Endothelial cell (in vitro differentiated cells): ENCODE measurements at regions not wholly inside any gene's neighbourhood (a gene's known extent, or its start where the extent isn't known, plus 50 kb on each side); places are given as distances from the start of the nearest gene placed in this dataset.

Experiments used
- DNase-seq: peaks from one replicate; pipeline ENCODE4 v3.0.0; 2021; ENCODE audit warnings: low spot score
- H3K27ac Mint-ChIP-seq: one replicate; pipeline ENCODE4 v1.8.0; 2021; ENCODE audit warnings: mixed read lengths, inconsistent platforms; ENCODE audit not compliant: unreplicated experiment
- H3K27me3 Mint-ChIP-seq: one replicate; pipeline ENCODE4 v1.8.0; 2021; ENCODE audit warnings: mild to moderate bottlenecking, moderate library complexity, mixed read lengths, inconsistent platforms; ENCODE audit not compliant: unreplicated experiment
- H3K36me3 Mint-ChIP-seq: one replicate; pipeline ENCODE4 v1.8.0; 2021; ENCODE audit warnings: mild to moderate bottlenecking, low read depth, mixed read lengths, inconsistent platforms; ENCODE audit not compliant: unreplicated experiment
- H3K4me1 Mint-ChIP-seq: one replicate; pipeline ENCODE4 v1.8.0; 2021; ENCODE audit warnings: mild to moderate bottlenecking, mixed read lengths, inconsistent platforms; ENCODE audit not compliant: unreplicated experiment
- H3K4me3 Mint-ChIP-seq: one replicate; pipeline ENCODE4 v1.8.0; 2021; ENCODE audit warnings: mild to moderate bottlenecking, mixed read lengths, inconsistent platforms; ENCODE audit not compliant: unreplicated experiment
- H3K9me3 Mint-ChIP-seq: one replicate; pipeline ENCODE4 v1.8.0; 2021; ENCODE audit warnings: mixed read lengths, inconsistent platforms; ENCODE audit not compliant: unreplicated experiment
- TF ChIP-seq, protein P1 (sequence below): fragments of 200-600 bp; sonication (generic); IDR thresholded peaks from one replicate; pipeline ENCODE4 v1.5.0; 2021; ENCODE audit warnings: antibody characterized with exemption; ENCODE audit not compliant: unreplicated experiment

DNA sequence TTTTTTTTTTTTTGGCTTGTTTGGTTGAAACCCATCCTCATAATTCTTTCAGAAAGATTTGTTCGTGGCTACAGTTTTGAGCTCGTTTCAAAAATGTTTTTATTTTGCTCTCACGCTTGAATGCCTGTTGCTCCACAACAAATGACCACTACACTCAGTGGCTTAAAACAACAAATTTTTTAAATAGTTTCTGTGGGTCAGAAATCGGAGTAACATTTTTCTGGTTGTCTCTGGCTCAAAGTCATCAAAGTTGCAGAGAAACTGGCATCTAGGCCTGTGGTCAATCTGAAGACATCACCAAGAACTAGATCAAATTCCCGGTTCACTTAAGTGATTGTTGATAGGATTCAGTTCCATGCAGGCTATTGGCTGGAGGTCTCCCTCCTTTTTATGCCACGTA lies 560.0 kb downstream of the SNAPC1 start:
- no peak overlapping the region for H3K4me3 Mint-ChIP-seq
- no peak overlapping the region for H3K27ac Mint-ChIP-seq
- TF ChIP-seq, protein P1, sequence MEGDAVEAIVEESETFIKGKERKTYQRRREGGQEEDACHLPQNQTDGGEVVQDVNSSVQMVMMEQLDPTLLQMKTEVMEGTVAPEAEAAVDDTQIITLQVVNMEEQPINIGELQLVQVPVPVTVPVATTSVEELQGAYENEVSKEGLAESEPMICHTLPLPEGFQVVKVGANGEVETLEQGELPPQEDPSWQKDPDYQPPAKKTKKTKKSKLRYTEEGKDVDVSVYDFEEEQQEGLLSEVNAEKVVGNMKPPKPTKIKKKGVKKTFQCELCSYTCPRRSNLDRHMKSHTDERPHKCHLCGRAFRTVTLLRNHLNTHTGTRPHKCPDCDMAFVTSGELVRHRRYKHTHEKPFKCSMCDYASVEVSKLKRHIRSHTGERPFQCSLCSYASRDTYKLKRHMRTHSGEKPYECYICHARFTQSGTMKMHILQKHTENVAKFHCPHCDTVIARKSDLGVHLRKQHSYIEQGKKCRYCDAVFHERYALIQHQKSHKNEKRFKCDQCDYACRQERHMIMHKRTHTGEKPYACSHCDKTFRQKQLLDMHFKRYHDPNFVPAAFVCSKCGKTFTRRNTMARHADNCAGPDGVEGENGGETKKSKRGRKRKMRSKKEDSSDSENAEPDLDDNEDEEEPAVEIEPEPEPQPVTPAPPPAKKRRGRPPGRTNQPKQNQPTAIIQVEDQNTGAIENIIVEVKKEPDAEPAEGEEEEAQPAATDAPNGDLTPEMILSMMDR, result no peak
- no peaks in the 10 kb centered on the region for H3K36me3 Mint-ChIP-seq
- H3K9me3 Mint-ChIP-seq, result no peaks in the 10 kb centered on the region
- H3K4me1 Mint-ChIP-seq, result no peaks in the 10 kb centered on the region
- H3K27me3 Mint-ChIP-seq, result no peaks in the 10 kb centered on the region
- DNase-seq, result no peak

DNA sequence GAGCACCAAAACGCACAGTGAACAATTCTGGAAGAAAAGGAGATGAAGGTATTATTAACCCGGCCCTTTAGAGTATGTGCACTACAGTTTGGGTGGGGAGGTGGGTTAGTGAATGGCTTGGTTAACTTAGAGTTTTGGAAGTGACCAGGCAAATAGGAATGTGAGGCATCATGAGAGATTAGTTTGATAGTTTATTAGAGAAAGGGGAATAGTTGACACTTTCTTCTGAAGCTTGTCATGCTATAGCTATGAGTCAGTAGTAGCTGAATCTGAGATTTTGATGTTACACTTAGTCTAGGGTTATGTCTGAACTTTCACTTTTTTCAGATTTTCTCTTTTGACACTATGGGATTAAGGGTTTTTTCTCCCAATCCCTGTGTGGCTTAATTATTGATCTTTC lies 567.2 kb downstream of the SNAPC1 start:
- no peak overlapping the region for H3K27ac Mint-ChIP-seq
- no peak for DNase-seq
- no peaks in the 10 kb centered on the region for H3K27me3 Mint-ChIP-seq
- no peaks in the 10 kb centered on the region for H3K9me3 Mint-ChIP-seq
- H3K4me3 Mint-ChIP-seq, result no peak overlapping the region
- H3K4me1 Mint-ChIP-seq, result no peaks in the 10 kb centered on the region
- TF ChIP-seq, protein P1, result no peak
- H3K36me3 Mint-ChIP-seq, result no peaks in the 10 kb centered on the region

DNA sequence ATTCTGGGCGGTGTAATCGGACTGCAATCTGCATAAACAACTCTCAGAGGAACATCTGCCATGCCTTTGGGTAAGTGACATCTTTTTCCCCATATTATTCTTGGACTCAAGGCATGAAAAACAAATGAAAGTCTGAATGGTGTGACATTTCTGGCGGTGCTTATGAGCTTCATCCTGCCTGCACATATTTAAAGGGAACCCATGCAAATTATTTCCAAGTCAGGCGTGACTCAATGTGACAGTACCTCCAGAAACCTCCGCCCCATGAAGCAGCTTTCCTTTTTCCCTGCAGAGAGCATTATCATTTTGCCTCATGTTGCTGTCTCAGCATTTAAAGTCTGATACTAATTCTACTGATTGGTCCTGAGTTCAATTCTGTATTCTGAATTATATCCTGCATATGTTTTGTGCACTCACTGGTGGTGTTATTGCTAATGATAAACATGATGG lies 585.4 kb downstream of the SNAPC1 start:
- Mint-ChIP-seq H3K4me3 (no peak overlapping the region), H3K4me1 (no peaks in the 10 kb centered on the region), H3K27ac (no peak overlapping the region), H3K27me3 (no peaks in the 10 kb centered on the region), H3K36me3 (no peaks in the 10 kb centered on the region), H3K9me3 (no peaks in the 10 kb centered on the region)
- no peak for DNase-seq
- TF ChIP-seq, protein P1, result no peak

DNA sequence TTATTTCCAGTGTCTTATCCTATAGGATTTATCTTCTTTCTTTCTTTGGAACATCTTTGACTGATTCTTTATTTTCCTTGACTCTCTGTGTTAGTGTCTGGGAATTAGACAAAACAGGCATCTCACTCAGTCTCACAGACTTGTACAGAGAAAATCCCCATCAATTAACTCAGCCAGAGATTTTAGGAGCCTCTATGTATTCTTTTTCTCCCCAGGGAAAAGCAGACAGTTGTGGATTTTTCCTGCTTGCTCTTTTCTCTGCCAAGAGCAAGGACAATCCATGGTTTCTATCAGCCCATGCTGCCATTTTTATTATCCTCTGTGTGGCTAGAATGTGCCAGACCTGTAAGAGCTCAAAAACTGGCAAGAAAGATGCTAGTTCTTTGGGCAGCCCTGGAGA lies 595.1 kb downstream of the SNAPC1 start:
- no peaks in the 10 kb centered on the region for H3K36me3 Mint-ChIP-seq
- no peaks in the 10 kb centered on the region for H3K9me3 Mint-ChIP-seq
- H3K4me1 Mint-ChIP-seq, result no peaks in the 10 kb centered on the region

DNA sequence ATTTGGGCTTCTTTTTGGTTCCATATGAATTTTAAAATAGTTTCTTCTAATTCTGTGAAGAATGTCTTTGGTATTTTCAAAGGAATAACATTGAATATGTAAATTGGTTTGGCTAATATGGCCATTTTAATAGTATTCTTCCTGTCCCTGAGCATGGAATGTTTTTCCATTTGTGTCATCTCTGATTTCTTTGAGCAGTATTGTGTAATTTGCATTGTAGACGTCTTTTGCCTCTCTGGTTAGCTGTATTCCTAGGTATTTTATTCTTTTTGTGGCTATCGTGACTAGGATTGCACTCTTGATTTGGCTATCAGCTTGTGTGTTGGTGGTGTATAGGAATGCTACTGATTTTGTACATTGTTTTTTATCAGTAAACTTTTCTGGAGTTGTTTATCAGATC lies 601.9 kb downstream of the SNAPC1 start:
- Mint-ChIP-seq H3K36me3 (no peaks in the 10 kb centered on the region), H3K4me3 (no peak overlapping the region), H3K27ac (no peak overlapping the region), H3K4me1 (no peaks in the 10 kb centered on the region), H3K9me3 (no peaks in the 10 kb centered on the region), H3K27me3 (peaks cover 1% of the 10 kb centered on the region)
- DNase-seq, result no peak
- TF ChIP-seq, protein P1, result no peak

More for the DNA sequence above, 595.1 kb downstream of the SNAPC1 start:
- H3K4me3 Mint-ChIP-seq, result no peak overlapping the region
- DNase-seq, result no peak
- TF ChIP-seq, protein P1, result no peak
- H3K27me3 Mint-ChIP-seq, result no peaks in the 10 kb centered on the region
- no peak overlapping the region for H3K27ac Mint-ChIP-seq
